GM11168 (cell line): ENCODE measurements at regions not wholly inside any gene's neighbourhood (a gene's known extent, or its start where the extent isn't known, plus 50 kb on each side); places are given as distances from the start of the nearest gene placed in this dataset.

Experiments used
- in situ Hi-C: fragments of 300-500 bp; cut with MboI; formaldehyde crosslinking; loops from one replicate; pipeline ENCODE4 v1.12.0; 2022; ENCODE audit warnings: low sequenced_read_pairs; ENCODE audit not compliant: unreplicated experiment

DNA sequence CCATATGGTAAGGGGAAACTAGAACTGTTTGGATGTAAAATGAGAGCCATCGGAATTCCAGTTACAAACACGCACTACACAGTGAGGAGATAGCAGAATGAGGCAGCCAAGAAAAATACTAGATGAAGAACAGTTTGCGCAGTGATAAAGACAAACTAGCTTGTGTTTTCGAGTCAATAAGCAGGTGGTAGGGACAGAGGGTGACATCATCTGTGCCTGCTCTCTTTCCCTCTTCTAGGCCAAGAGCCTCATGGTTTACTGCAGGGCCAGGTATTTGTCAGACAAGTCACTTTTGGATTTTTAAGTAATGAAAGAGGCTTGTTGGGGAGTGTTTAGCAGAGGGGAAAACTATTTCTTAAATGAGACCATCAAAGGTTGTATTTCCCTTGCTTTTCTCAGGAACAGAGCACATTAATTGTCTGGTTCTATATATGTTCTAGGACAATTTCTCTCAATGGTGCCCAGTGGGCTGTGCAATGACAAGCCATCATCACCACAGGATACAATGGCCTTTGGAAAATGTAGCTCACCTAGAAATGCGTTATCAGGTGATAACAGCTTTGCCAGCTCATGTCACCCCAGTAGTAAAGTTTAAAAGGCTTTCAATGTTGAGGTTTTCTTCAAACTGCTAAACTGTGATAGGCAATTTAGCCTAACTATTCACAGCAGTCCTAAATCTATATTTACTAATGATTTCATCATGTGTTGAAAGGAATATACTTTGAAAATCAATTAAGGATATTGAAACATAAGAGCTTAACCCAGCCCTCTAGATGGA, 1210.3 kb upstream of the ZEB2 start:
- in situ Hi-C loops, result no loop called here

DNA sequence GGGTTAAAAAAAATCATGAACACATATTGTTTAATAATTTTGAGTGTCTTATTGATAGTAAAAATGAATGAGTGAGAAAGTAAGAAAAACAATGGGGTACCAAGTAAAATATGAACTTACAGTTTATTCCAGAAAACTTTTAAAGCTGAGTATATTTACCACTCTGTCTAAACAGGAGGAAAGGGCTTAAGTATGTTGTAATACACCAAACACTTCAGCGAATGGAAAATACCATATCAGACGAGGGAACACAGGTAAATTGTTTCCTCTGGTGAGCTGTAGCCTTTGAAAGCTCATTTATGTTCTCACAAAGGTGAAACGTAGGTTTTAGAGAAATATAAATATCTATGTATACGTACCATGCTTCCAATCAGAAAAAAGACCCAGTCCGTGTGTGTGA, 1209.6 kb upstream of the ZEB2 start:
- in situ Hi-C loops, result no loop called here

DNA sequence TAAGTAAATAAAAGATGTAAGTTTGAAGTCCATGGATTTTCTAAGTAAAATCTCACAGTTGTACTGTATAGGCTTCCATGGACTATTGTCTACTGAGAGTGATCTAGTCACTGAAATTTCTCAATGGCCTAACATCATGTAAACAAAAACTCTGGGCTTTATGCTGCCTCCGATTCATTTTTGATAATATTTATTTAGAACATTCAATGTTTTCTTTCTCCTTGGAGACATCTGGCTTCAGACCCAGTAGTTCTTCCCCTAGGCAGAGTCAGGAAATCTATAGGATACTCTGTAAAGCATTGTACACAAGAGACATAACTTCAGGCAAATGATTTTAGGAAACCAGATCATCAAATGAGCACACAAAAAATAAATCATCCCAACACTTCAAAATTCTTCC, 1208.6 kb upstream of the ZEB2 start:
- in situ Hi-C loops, result no loop called here

GRCh38 chr2:145725876-145726275, 1206.0 kb upstream of the ZEB2 start:
- in situ Hi-C loops, result no loop called here

- in situ Hi-C loops, result no loop called here
Measured at GRCh38 chr2:145724311-145724898, 1204.5 kb upstream of the ZEB2 start.

GRCh38 chr2:145723872-145724271, 1204.0 kb upstream of the ZEB2 start:
- in situ Hi-C loops, result no loop called here

- in situ Hi-C loops, result no loop called here
Measured at GRCh38 chr2:145721681-145722080, 1201.8 kb upstream of the ZEB2 start.

GRCh38 chr2:145715601-145716000, 1195.7 kb upstream of the ZEB2 start:
- in situ Hi-C loops, result no loop called here

- in situ Hi-C loops, result no loop called here
Measured at GRCh38 chr2:145710303-145710702, 1190.4 kb upstream of the ZEB2 start.

DNA sequence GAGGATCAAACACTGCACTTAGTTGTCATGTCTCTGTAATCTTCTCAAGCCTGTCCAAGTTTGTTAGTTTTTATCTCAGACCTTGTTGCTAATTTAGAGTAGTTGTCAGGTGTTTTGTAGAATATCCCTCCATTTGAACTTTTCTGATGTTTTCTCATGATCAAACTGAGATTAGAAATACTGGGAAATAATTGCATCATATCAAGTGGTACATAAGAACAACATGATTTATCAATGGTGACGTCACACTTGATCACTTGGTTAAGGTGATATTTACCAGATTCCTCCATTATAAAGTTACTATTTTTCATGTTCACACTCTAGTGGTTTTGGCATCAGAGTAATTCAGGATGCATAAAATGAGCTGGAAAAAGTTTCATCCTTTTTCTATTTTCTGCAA, 1182.4 kb upstream of the ZEB2 start:
- in situ Hi-C loops, result no loop called here

- in situ Hi-C loops, result no loop called here
Measured at GRCh38 chr2:145692971-145693478, 1173.1 kb upstream of the ZEB2 start.

- in situ Hi-C loops, result no loop called here
Measured at GRCh38 chr2:145691659-145692058, 1171.7 kb upstream of the ZEB2 start.

DNA sequence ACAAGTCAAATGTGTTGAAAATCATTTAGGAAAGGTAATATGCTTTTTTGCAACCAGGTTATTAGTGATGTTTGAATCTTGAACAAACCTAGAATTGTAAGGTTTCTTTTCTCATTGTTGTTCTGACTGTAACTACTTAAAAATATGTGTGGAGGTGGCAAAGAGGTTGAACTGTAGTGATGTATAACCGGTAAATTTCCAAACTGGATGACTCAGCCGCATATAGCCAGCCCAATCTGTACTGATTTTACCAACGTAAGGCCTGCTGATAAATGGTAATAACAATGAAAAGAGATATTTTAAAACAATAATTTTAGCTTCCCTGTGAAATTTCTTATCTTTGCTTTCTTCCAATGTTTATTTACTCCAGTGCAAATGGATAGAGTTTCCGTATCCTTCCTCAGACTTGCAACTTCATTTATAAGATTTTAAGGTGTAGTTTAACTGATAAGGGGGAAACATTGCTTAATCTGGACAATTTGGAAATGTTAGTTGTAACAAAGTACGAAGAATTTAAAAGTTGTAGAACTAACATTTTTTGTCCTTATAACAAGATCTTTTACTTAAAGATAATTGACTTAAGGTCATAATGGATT, 1170.4 kb upstream of the ZEB2 start:
- in situ Hi-C loops, result no loop called here

DNA sequence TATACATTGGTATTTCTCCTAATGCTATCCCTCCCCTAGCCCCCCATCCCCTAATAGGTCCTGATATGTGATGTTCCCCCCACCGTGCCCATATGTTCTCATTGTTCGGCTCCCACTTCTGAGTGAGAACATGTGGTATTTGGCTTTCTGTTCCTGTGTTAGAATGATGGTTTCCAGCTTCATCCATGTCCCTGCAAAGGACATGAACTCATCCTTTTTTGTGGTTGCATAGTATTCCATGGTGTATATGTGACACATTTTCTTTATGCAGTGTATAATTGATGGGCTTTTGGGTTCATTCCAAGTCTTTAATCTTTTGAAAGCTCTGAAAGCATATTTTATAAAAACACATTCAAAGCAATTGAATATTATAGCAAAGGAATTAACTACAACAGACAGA, 1169.4 kb upstream of the ZEB2 start:
- in situ Hi-C loops, result no loop called here

DNA sequence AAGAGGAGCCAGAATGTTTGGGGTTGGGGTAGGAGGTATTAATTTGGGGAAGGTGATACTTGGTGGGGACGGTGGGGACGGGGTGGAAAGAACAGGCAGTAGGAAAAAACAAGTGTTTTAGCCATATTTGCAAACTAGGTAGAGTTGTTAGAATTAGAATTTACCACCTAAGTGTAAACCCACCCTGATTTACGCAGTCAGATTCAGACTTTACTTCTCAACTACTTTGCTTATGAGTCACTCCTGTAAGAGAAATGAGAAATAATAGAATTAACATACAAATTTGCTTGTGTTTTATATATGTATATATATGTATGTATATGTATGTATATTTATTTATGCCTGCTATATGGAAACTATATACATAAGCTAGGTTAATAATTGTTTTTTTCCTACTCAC, 1168.2 kb upstream of the ZEB2 start:
- in situ Hi-C loops, result no loop called here

- in situ Hi-C loops, result no loop called here
Measured at GRCh38 chr2:145687442-145688134, 1167.7 kb upstream of the ZEB2 start.

GRCh38 chr2:145685383-145686050, 1165.6 kb upstream of the ZEB2 start:
- in situ Hi-C loops, result no loop called here

- in situ Hi-C loops, result no loop called here
Measured at GRCh38 chr2:145682546-145683157, 1162.7 kb upstream of the ZEB2 start.

- in situ Hi-C loops, result no loop called here
Measured at GRCh38 chr2:145680276-145680675, 1160.4 kb upstream of the ZEB2 start.

DNA sequence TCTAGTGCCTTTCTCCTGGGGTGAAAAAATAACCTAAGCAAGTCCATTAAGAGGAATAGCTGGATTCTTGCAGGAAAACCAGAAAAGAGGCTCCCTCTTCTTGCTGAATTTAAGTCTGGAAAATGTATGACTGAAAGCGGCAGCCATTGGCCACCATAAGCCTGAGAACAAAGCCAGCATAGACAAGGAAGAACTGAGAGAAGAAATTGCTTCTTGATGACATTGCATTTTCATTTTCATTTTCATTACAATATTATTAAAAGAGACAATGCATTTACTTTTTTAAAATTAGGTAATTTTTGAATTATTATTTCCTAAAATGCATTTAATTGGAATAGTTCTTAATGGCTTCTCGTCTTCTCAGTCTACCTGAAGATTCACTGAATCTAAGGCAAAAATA, 1157.5 kb upstream of the ZEB2 start:
- in situ Hi-C loops, result no loop called here
